DOHH2 (cell line): ENCODE measurements at regions not wholly inside any gene's neighbourhood (a gene's known extent, or its start where the extent isn't known, plus 50 kb on each side); places are given as distances from the start of the nearest gene placed in this dataset.

Experiments used
- EZH2phosphoT487 ChIP-seq: fragments of 200-600 bp; sonication (generic); IDR thresholded peaks from 2 replicates; pipeline ENCODE4 v1.6.1; 2017; ENCODE audit warnings: borderline replicate concordance, mild to moderate bottlenecking, antibody characterized with exemption, low read length, moderate library complexity, mixed read lengths
- TF ChIP-seq, protein P1 (sequence below): fragments of 200-600 bp; sonication (generic); IDR thresholded peaks from one replicate; pipeline ENCODE4 v1.5.1; 2014; ENCODE audit warnings: antibody characterized with exemption, mild to moderate bottlenecking, low read depth, low read length; ENCODE audit not compliant: poor library complexity, severe bottlenecking

DNA sequence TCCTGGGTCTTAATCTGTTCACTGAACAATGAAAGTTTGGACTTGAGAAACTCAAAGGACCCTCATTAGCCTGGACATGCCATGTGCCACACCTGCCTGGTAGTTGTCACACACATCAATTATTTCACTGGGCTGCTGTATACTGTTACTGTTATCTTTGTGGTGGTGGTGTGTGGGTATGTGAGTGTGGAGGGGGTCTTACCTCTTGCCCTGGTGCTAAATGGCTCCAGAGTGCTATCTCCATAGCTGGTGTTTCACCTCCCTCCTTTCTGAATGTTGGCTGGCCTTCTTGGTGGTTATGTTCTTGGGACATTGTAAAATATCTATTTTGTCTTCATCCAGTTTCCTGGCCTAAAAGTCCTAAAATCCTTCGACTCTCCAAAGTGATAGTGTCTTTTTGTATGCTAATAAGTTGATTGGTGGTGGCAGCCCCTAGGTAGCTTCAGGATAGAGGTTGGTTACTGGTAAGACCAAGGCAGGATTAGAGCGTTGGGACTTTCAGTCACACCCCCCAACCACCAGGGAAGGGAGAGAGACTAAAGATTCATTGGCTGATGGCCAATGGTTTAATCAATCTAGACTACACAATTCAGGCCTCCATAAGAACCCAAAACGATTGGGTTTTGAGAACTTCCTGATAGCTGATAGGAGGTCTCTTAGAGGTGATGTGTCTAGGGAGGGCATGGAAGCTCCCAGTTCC is 328.1 kb downstream of the MYCN start:
- TF ChIP-seq, protein P1, sequence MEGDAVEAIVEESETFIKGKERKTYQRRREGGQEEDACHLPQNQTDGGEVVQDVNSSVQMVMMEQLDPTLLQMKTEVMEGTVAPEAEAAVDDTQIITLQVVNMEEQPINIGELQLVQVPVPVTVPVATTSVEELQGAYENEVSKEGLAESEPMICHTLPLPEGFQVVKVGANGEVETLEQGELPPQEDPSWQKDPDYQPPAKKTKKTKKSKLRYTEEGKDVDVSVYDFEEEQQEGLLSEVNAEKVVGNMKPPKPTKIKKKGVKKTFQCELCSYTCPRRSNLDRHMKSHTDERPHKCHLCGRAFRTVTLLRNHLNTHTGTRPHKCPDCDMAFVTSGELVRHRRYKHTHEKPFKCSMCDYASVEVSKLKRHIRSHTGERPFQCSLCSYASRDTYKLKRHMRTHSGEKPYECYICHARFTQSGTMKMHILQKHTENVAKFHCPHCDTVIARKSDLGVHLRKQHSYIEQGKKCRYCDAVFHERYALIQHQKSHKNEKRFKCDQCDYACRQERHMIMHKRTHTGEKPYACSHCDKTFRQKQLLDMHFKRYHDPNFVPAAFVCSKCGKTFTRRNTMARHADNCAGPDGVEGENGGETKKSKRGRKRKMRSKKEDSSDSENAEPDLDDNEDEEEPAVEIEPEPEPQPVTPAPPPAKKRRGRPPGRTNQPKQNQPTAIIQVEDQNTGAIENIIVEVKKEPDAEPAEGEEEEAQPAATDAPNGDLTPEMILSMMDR, result no peak
- no peak for TF ChIP-seq EZH2phosphoT487
